A549 (cell line): ENCODE measurements at regions not wholly inside any gene's neighbourhood (a gene's known extent, or its start where the extent isn't known, plus 50 kb on each side); places are given as distances from the start of the nearest gene placed in this dataset.

Experiments
- ATAC-seq, 2 experiments: fragments of 200-7000 bp in 1 of 2; fragments of >200 bp in 1 of 2; cut with Nextera tagmentation in 1 of 2; cut with Tn5 transposase in 1 of 2; 3 replicates each; pipeline versions ENCODE4 v1.8.0 to v1.9.1; 2018 to 2020; ENCODE audit warnings: mild to moderate bottlenecking in 1 of 2, moderate library complexity in 1 of 2
- CTCF ChIA-PET: fragments of 300-600 bp; sonication (Branson Sonifier 250); formaldehyde crosslinking; extraction: SDS; loops from one replicate; lab custom pipeline; 2021; ENCODE audit warnings: antibody characterized with exemption, inconsistent platforms; lab: Yijun Ruan, JAX
- POLR2A ChIA-PET: fragments of 350-600 bp; formaldehyde crosslinking; extraction: SDS; loops from one replicate; lab custom pipeline; 2021; ENCODE audit warnings: antibody characterized with exemption, inconsistent platforms; lab: Yijun Ruan, JAX
- DNase-seq, 2 experiments: peaks; one replicate each; pipeline versions ENCODE4 v3.0.0 to v3.0.0-alpha.2; 2011 to 2016; ENCODE audit warnings: low read depth in 1 of 2, low spot score in 1 of 2
- FAIRE-seq: peaks from 2 replicates; lab custom pipeline; 2011; peaks lifted over from hg19 to GRCh38; lab: Jason Lieb, UNC
- H3K27ac ChIP-seq, 2 experiments: fragments of >200 bp; sonication (Bioruptor Twin); formaldehyde crosslinking; 3 replicates each; pipeline ENCODE4 v1.5.1; 2016 to 2017
- H3K4me1 ChIP-seq: fragments of >200 bp; sonication (Bioruptor Twin); formaldehyde crosslinking; 3 replicates; pipeline ENCODE4 v1.6.1; 2016
- H3K4me2 ChIP-seq: fragments of >200 bp; sonication (Bioruptor Twin); formaldehyde crosslinking; 3 replicates; pipeline ENCODE4 v1.6.1; 2016
- H3K4me3 ChIP-seq: fragments of >200 bp; sonication (Bioruptor Twin); formaldehyde crosslinking; 3 replicates; pipeline ENCODE4 v1.5.1; 2016
- H3K9me3 ChIP-seq: fragments of >200 bp; sonication (Bioruptor Twin); formaldehyde crosslinking; 3 replicates; pipeline ENCODE4 v1.6.1; 2016
- CHD2 ChIP-seq: fragments of 150-350 bp; IDR thresholded peaks from 2 replicates; pipeline ENCODE4 v1.6.1; 2014; ENCODE audit warnings: low read length; ENCODE audit not compliant: partially characterized antibody
- CHD4 ChIP-seq: fragments of 200-600 bp; sonication (generic); IDR thresholded peaks from 2 replicates; pipeline ENCODE4 v1.6.1; 2016; ENCODE audit warnings: antibody characterized with exemption, mild to moderate bottlenecking, borderline replicate concordance
- FOSL2 ChIP-seq, 2 experiments: fragments of 450-650 bp in 1 of 2; fragments of >200 bp in 1 of 2; sonication (Bioruptor Twin) in 1 of 2; formaldehyde crosslinking; IDR thresholded peaks; 2 replicates each; pipeline versions ENCODE4 v1.5.0 to v1.6.1; 2016 to 2020; ENCODE audit warnings: mild to moderate bottlenecking in 1 of 2, moderate library complexity in 1 of 2
- FOXS1 ChIP-seq: fragments of 250-450 bp; sonication (Bioruptor Pico); IDR thresholded peaks from 2 replicates; pipeline ENCODE4 v1.5.0; 2020; ENCODE audit warnings: mild to moderate bottlenecking, moderate library complexity
- HDAC2 ChIP-seq: fragments of 200-600 bp; sonication (generic); IDR thresholded peaks from 2 replicates; pipeline ENCODE4 v1.6.1; 2016
- HOXB13 ChIP-seq: fragments of 250-450 bp; sonication (Bioruptor Pico); IDR thresholded peaks from 2 replicates; pipeline ENCODE4 v1.5.0; 2020; ENCODE audit warnings: low read depth, mild to moderate bottlenecking, moderate library complexity
- HOXB5 ChIP-seq: fragments of 250-450 bp; sonication (Bioruptor Pico); IDR thresholded peaks from 2 replicates; pipeline ENCODE4 v1.5.0; 2020; ENCODE audit warnings: mild to moderate bottlenecking, moderate library complexity
- JUNB ChIP-seq: fragments of >200 bp; sonication (Bioruptor Twin); formaldehyde crosslinking; IDR thresholded peaks from 2 replicates; pipeline ENCODE4 v1.6.1; 2016
- KDM1A ChIP-seq: fragments of 200-600 bp; sonication (generic); IDR thresholded peaks from 2 replicates; pipeline ENCODE4 v1.6.1; 2016; ENCODE audit warnings: low read depth, mild to moderate bottlenecking
- POLR2A ChIP-seq: IDR thresholded peaks from 2 replicates; pipeline ENCODE4 v1.6.1; 2012; ENCODE audit warnings: mild to moderate bottlenecking, low read length
- POLR2AphosphoS2 ChIP-seq: conservative IDR thresholded peaks from 2 replicates; pipeline ENCODE4 v1.6.1; 2012; ENCODE audit warnings: low read length, improper control_type of control experiment, inconsistent platforms
- RAD21 ChIP-seq, 2 experiments: fragments of >200 bp in 1 of 2; sonication (Bioruptor Twin) in 1 of 2; formaldehyde crosslinking in 1 of 2; IDR thresholded peaks in 1 of 2; conservative IDR thresholded peaks in 1 of 2; 2 replicates in 1 of 2; 3 replicates in 1 of 2; pipeline ENCODE4 v1.6.1; 2012 to 2018; ENCODE audit warnings: inconsistent platforms in 1 of 2
- RCOR1 ChIP-seq: fragments of 150-350 bp; IDR thresholded peaks from 2 replicates; pipeline ENCODE4 v1.6.1; 2014; ENCODE audit warnings: antibody characterized with exemption, low read length, low read depth
- TFCP2L1 ChIP-seq: fragments of 250-450 bp; sonication (Bioruptor Pico); IDR thresholded peaks from 2 replicates; pipeline ENCODE4 v1.5.0; 2021; ENCODE audit warnings: mild to moderate bottlenecking
- ZNF302 ChIP-seq: fragments of 250-450 bp; sonication (Bioruptor Pico); IDR thresholded peaks from 2 replicates; pipeline ENCODE4 v1.9.0; 2021; ENCODE audit warnings: inconsistent platforms, mild to moderate bottlenecking, moderate library complexity
- ZSCAN20 ChIP-seq: fragments of 250-450 bp; sonication (Bioruptor Pico); IDR thresholded peaks from 2 replicates; pipeline ENCODE4 v1.8.0; 2022; ENCODE audit warnings: mild to moderate bottlenecking, moderate library complexity
- WGBS: methylation state at CpG from one replicate; pipeline ENCODE4 v1.1.6; 2017; ENCODE audit errors: missing lambda C conversion rate; 5-methylcytosine and 5-hydroxymethylcytosine counted together
- TF ChIP-seq, protein P1 (sequence below): fragments of 150-350 bp; IDR thresholded peaks from 2 replicates; pipeline ENCODE4 v1.6.1; 2014; ENCODE audit warnings: low read depth, mild to moderate bottlenecking, low read length
- TF ChIP-seq, protein P2 (sequence below): fragments of 250-450 bp; sonication (Bioruptor Pico); IDR thresholded peaks from 2 replicates; pipeline ENCODE4 v1.5.0; 2021; ENCODE audit warnings: mild to moderate bottlenecking, moderate library complexity, borderline replicate concordance
- TF ChIP-seq, protein P3 (sequence below): fragments of >200 bp; sonication (Bioruptor Twin); formaldehyde crosslinking; IDR thresholded peaks from 3 replicates; pipeline ENCODE4 v1.6.1; 2016
- TF ChIP-seq, protein P4 (sequence below): IDR thresholded peaks from 2 replicates; pipeline ENCODE4 v1.6.1; 2012

DNA sequence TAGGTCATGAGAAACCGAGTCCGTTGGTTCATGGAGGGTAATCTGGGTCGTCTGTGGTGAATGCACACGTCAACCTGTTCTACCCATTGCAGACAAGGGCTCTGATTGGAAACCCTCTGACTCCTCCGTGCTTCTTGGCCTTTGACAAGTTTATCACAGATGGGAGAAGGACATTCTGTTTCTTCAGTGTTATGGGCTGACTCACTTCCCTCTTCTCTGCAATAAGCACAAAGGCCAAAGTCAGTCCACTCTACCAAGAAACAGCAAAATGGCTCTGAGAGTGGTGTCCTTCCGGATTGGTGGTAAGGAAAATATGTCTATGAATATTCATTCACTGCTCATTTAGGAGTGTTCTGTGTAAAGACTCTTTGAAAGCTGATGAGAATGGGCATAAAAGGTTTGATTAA lies 89.3 kb downstream of the FEM1C start (continued):
- TF ChIP-seq CHD4 (no peak), HOXB5 (no peak)
- TF ChIP-seq, protein P1, sequence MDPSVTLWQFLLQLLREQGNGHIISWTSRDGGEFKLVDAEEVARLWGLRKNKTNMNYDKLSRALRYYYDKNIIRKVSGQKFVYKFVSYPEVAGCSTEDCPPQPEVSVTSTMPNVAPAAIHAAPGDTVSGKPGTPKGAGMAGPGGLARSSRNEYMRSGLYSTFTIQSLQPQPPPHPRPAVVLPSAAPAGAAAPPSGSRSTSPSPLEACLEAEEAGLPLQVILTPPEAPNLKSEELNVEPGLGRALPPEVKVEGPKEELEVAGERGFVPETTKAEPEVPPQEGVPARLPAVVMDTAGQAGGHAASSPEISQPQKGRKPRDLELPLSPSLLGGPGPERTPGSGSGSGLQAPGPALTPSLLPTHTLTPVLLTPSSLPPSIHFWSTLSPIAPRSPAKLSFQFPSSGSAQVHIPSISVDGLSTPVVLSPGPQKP, result no peak
- TF ChIP-seq, all 56 proteins: peak for 0

DNA sequence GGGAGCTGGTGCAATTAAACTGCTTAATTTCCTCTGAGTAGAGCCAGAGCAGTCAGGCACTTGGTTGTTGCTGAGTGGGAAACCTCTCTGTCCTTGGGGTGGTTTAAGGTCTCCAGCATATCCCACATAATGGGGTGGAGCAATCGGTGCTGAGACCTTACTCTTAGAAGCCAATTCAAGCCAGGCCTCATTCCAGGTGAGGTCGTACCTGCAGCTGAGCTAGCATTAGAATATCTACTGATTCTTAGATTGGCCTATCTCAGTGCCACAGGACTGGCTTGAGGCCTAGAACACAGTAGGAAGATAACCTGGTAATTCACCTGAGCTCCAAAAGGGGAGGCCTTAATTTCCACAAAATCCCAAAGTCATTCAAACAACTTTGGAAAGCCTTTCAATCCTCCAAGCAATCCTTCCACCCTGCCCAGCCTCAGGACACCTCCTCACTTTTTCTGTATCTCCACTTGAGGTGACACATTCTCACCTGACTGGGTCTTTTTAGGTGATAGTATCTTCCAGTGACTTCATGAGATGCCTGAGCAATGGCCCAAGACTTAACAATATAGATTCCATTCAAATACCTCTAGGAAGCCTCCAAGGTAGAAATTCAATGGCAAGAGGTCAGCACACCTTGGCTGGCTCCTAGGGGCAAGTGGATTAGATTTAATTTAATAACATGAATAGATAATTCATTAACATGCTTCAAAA lies 91.0 kb downstream of the FEM1C start:
- TF ChIP-seq HDAC2, result no peak
- TF ChIP-seq RAD21 (conservative IDR thresholded peaks at IDR 0.05 in 1 of 2, IDR thresholded peaks at IDR 0.05 in 1 of 2), result no peak
- TF ChIP-seq ZNF302 (CRISPR knock-in tag), result no peak
- no peak for TF ChIP-seq FOXS1 (CRISPR knock-in tag)
- no peak for TF ChIP-seq RCOR1
- TF ChIP-seq, protein P2, sequence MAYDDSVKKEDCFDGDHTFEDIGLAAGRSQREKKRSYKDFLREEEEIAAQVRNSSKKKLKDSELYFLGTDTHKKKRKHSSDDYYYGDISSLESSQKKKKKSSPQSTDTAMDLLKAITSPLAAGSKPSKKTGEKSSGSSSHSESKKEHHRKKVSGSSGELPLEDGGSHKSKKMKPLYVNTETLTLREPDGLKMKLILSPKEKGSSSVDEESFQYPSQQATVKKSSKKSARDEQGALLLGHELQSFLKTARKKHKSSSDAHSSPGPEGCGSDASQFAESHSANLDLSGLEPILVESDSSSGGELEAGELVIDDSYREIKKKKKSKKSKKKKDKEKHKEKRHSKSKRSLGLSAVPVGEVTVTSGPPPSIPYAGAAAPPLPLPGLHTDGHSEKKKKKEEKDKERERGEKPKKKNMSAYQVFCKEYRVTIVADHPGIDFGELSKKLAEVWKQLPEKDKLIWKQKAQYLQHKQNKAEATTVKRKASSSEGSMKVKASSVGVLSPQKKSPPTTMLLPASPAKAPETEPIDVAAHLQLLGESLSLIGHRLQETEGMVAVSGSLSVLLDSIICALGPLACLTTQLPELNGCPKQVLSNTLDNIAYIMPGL (CRISPR knock-in tag), result no peak
- TF ChIP-seq POLR2A, result no peak
- no peak for TF ChIP-seq CHD4
- no peak for TF ChIP-seq HOXB13 (CRISPR knock-in tag)
- no peak for TF ChIP-seq FOSL2 (IDR thresholded peaks at IDR 0.05)
- no peak for TF ChIP-seq FOSL2 (CRISPR knock-in tag; IDR thresholded peaks at IDR 0.05)
- TF ChIP-seq POLR2AphosphoS2, result no peak
- no peak for TF ChIP-seq CHD2
- TF ChIP-seq, protein P1, result no peak
- TF ChIP-seq JUNB, result no peak
- TF ChIP-seq KDM1A, result no peak
- TF ChIP-seq TFCP2L1 (CRISPR knock-in tag), result no peak
- TF ChIP-seq, protein P3, sequence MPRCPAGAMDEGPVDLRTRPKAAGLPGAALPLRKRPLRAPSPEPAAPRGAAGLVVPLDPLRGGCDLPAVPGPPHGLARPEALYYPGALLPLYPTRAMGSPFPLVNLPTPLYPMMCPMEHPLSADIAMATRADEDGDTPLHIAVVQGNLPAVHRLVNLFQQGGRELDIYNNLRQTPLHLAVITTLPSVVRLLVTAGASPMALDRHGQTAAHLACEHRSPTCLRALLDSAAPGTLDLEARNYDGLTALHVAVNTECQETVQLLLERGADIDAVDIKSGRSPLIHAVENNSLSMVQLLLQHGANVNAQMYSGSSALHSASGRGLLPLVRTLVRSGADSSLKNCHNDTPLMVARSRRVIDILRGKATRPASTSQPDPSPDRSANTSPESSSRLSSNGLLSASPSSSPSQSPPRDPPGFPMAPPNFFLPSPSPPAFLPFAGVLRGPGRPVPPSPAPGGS, result no peak
- TF ChIP-seq ZSCAN20 (CRISPR knock-in tag), result no peak
- TF ChIP-seq, protein P4, sequence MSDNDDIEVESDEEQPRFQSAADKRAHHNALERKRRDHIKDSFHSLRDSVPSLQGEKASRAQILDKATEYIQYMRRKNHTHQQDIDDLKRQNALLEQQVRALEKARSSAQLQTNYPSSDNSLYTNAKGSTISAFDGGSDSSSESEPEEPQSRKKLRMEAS, result no peak
- no peak for DNase-seq
- no peak for FAIRE-seq
- H3K9me3 ChIP-seq, result no peaks in the 10 kb centered on the region
- no peak overlapping the region for H3K4me2 ChIP-seq
- ATAC-seq, result no peak
- POLR2A ChIA-PET, result no interaction called here
- H3K4me1 ChIP-seq, result peaks cover 26% of the 10 kb centered on the region
- WGBS, result 89% methylated on average over 2 of the region's 2 CpGs
- CTCF ChIA-PET, result interaction anchor here (1.1 kb wide), 1 partner anchor 85 kb away, joined by 3 read pairs; no protein-coding TSS in a partner anchor
- H3K27ac ChIP-seq, result no peak overlapping the region
- no peak overlapping the region for H3K4me3 ChIP-seq
